Astrocyte (in vitro differentiated cells and primary cell): ENCODE measurements at regions not wholly inside any gene's neighbourhood (a gene's known extent, or its start where the extent isn't known, plus 50 kb on each side); places are given as distances from the start of the nearest gene placed in this dataset.

Experiments
- DNase-seq: peaks from one replicate; pipeline ENCODE4 v3.0.0-alpha.2; 2010; ENCODE audit warnings: low read depth
- FAIRE-seq: peaks from 2 replicates; lab custom pipeline; 2011; peaks lifted over from hg19 to GRCh38; lab: Jason Lieb, UNC
- H2AFZ ChIP-seq: 2 replicates; pipeline ENCODE4 v1.6.0; 2012; ENCODE audit warnings: low read depth, low read length, inconsistent platforms
- H3K27ac ChIP-seq: 2 replicates; pipeline ENCODE4 v1.5.1; 2011; ENCODE audit warnings: low read depth, low read length, inconsistent platforms
- H3K27me3 ChIP-seq: 2 replicates; pipeline ENCODE4 v1.6.0; 2011; ENCODE audit warnings: low read length, inconsistent platforms; ENCODE audit not compliant: insufficient read depth
- H3K36me3 ChIP-seq: 2 replicates; pipeline ENCODE4 v1.5.1; 2011; ENCODE audit warnings: low read length, inconsistent platforms; ENCODE audit not compliant: insufficient read depth
- H3K4me1 ChIP-seq: 2 replicates; pipeline ENCODE4 v1.5.1; 2011; ENCODE audit warnings: low read length, inconsistent platforms; ENCODE audit not compliant: insufficient read depth
- H3K4me2 ChIP-seq: 2 replicates; pipeline ENCODE4 v1.6.0; 2012; ENCODE audit warnings: low read length, inconsistent platforms
- H3K4me3 ChIP-seq: 2 replicates; pipeline ENCODE4 v1.5.1; 2011; ENCODE audit warnings: low read depth, mild to moderate bottlenecking, low read length, inconsistent platforms; ENCODE audit not compliant: insufficient read depth
- H3K79me2 ChIP-seq: 2 replicates; pipeline ENCODE4 v1.6.0; 2012; ENCODE audit warnings: mild to moderate bottlenecking, low read length, inconsistent platforms; ENCODE audit not compliant: insufficient read depth
- H3K9ac ChIP-seq: 2 replicates; pipeline ENCODE4 v1.6.0; 2012; ENCODE audit warnings: mild to moderate bottlenecking, low read length, inconsistent platforms
- H3K9me3 ChIP-seq: 2 replicates; pipeline ENCODE4 v1.5.1; 2012; ENCODE audit warnings: low read depth, mild to moderate bottlenecking, low read length, inconsistent platforms; ENCODE audit not compliant: insufficient read depth
- H4K20me1 ChIP-seq: 2 replicates; pipeline ENCODE4 v1.6.0; 2012; ENCODE audit warnings: low read length, inconsistent platforms; ENCODE audit not compliant: insufficient read depth
- H3K27ac Mint-ChIP-seq: one replicate; pipeline ENCODE4 v1.8.0; 2021; ENCODE audit warnings: mild to moderate bottlenecking, mixed read lengths; ENCODE audit not compliant: unreplicated experiment
- H3K27me3 Mint-ChIP-seq: one replicate; pipeline ENCODE4 v1.8.0; 2021; ENCODE audit warnings: low read depth, mixed read lengths; ENCODE audit not compliant: unreplicated experiment
- H3K36me3 Mint-ChIP-seq: one replicate; pipeline ENCODE4 v1.8.0; 2021; ENCODE audit warnings: low read depth, mixed read lengths; ENCODE audit not compliant: unreplicated experiment
- H3K4me1 Mint-ChIP-seq: one replicate; pipeline ENCODE4 v1.8.0; 2021; ENCODE audit warnings: low read depth, mixed read lengths; ENCODE audit not compliant: unreplicated experiment
- H3K4me3 Mint-ChIP-seq: one replicate; pipeline ENCODE4 v1.8.0; 2021; ENCODE audit warnings: mild to moderate bottlenecking, moderate library complexity, mixed read lengths; ENCODE audit not compliant: unreplicated experiment
- H3K9me3 Mint-ChIP-seq: one replicate; pipeline ENCODE4 v1.8.0; 2021; ENCODE audit warnings: mild to moderate bottlenecking, mixed read lengths; ENCODE audit not compliant: unreplicated experiment
- EZH2 ChIP-seq: IDR thresholded peaks from 2 replicates; pipeline ENCODE4 v1.6.1; 2012; ENCODE audit warnings: mild to moderate bottlenecking, low read length, inconsistent platforms; ENCODE audit not compliant: insufficient read depth
- TF ChIP-seq, protein P1 (sequence below): IDR thresholded peaks from 2 replicates; pipeline ENCODE4 v1.5.1; 2011; ENCODE audit warnings: low read depth, mild to moderate bottlenecking, inconsistent platforms, low read length, moderate library complexity; ENCODE audit not compliant: insufficient read depth

DNA sequence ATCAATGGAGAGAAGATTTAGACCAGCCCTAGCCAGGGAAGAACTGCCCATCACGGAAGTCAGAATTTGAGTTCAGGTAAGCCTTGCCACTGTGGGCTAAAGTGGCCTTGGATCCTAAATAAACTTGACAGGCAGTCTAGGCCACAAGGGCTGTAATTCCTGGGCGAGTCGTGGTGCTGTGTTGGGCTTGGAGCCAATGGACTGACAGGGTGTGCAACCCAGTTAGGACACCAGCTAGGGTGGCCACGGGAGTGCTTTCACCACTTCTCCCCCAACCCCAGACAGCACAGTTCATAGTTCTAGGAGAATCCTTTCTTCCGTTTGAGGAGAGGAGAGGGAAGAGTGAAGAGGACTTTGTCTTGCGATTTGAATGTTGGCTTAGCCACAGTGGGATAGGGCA, 422.4 kb downstream of the DOK5 start:
- H3K4me2 ChIP-seq = no peak overlapping the region
- H2AFZ ChIP-seq = no peak overlapping the region
- no peak for DNase-seq
- FAIRE-seq = no peak
- no peak overlapping the region for H3K9ac ChIP-seq
- Mint-ChIP-seq H3K27ac (no peak overlapping the region), H3K4me3 (no peak overlapping the region), H3K4me1 (no peaks in the 10 kb centered on the region), H3K36me3 (no peaks in the 10 kb centered on the region), H3K9me3 (peaks cover 10% of the 10 kb centered on the region), H3K27me3 (no peaks in the 10 kb centered on the region)
- no peaks in the 10 kb centered on the region for H3K36me3 ChIP-seq
- H3K79me2 ChIP-seq = no peaks in the 10 kb centered on the region
- H3K4me1 ChIP-seq = no peaks in the 10 kb centered on the region
- no peaks in the 10 kb centered on the region for H3K27me3 ChIP-seq
- no peaks in the 10 kb centered on the region for H3K9me3 ChIP-seq
- TF ChIP-seq EZH2 = no peak
- TF ChIP-seq, protein P1, sequence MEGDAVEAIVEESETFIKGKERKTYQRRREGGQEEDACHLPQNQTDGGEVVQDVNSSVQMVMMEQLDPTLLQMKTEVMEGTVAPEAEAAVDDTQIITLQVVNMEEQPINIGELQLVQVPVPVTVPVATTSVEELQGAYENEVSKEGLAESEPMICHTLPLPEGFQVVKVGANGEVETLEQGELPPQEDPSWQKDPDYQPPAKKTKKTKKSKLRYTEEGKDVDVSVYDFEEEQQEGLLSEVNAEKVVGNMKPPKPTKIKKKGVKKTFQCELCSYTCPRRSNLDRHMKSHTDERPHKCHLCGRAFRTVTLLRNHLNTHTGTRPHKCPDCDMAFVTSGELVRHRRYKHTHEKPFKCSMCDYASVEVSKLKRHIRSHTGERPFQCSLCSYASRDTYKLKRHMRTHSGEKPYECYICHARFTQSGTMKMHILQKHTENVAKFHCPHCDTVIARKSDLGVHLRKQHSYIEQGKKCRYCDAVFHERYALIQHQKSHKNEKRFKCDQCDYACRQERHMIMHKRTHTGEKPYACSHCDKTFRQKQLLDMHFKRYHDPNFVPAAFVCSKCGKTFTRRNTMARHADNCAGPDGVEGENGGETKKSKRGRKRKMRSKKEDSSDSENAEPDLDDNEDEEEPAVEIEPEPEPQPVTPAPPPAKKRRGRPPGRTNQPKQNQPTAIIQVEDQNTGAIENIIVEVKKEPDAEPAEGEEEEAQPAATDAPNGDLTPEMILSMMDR = no peak
- no peak overlapping the region for H3K27ac ChIP-seq
- no peaks in the 10 kb centered on the region for H4K20me1 ChIP-seq
- H3K4me3 ChIP-seq = no peak overlapping the region

DNA sequence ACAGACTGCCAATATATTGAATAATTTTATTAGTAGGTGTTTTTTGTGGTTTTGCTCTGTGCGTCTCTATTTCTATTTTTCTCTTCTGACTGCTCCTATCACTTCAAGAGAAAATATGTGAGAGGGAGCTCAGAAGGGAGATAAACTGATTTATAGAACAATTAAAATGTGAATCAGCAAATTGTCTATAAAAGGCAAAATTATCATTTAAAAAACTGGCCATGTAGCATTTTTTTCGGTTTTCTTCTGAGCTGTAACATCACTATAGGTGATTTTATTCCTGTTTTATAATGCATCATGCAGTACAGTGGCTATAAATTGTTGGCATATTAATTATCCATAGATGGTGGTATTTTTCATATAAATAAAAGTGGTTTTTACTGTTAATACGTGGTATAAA, 416.5 kb downstream of the DOK5 start:
- Histone ChIP-seq H2AFZ (no peak overlapping the region), H3K4me3 (no peak overlapping the region)

DNA sequence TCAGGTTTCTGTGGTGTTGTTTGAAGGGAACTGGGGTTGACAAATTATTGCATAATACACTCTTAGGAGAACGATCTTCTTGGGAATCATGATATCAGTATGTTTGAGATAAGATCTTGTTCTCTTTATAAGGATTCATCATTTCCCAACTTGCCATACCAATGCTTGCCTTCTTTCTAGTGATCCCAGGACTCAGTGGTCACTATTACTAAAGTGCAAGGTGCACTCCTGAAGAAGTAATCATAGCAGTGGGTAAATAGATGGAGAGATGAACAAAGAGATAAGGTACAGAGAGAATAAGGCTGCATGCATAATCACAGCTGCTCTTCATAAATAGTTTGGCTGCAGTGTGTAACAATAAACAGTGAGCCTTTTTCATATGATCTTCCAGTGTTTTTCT, 404.0 kb downstream of the DOK5 start:
- Histone ChIP-seq H3K4me2 (no peak overlapping the region), H3K9ac (no peak overlapping the region), H3K36me3 (no peaks in the 10 kb centered on the region), H3K27ac (no peak overlapping the region), H3K4me3 (no peak overlapping the region), H4K20me1 (no peaks in the 10 kb centered on the region), H3K79me2 (no peaks in the 10 kb centered on the region), H2AFZ (no peak overlapping the region), H3K9me3 (no peaks in the 10 kb centered on the region), H3K27me3 (no peaks in the 10 kb centered on the region), H3K4me1 (no peaks in the 10 kb centered on the region)
- DNase-seq (no peak), FAIRE-seq (no peak)
- Mint-ChIP-seq H3K27me3 (no peaks in the 10 kb centered on the region), H3K4me3 (no peak overlapping the region), H3K9me3 (peaks cover 6% of the 10 kb centered on the region), H3K4me1 (no peaks in the 10 kb centered on the region), H3K27ac (no peak overlapping the region), H3K36me3 (no peaks in the 10 kb centered on the region)
- TF ChIP-seq, protein P1 = no peak
- no peak for TF ChIP-seq EZH2

More for the DNA sequence above, 416.5 kb downstream of the DOK5 start:
- Histone ChIP-seq H3K27ac (no peak overlapping the region), H3K36me3 (no peaks in the 10 kb centered on the region), H3K4me1 (no peaks in the 10 kb centered on the region), H3K9ac (no peak overlapping the region), H3K79me2 (no peaks in the 10 kb centered on the region), H3K27me3 (no peaks in the 10 kb centered on the region), H3K9me3 (no peaks in the 10 kb centered on the region), H3K4me2 (no peak overlapping the region), H4K20me1 (no peaks in the 10 kb centered on the region)
- DNase-seq (no peak), FAIRE-seq (no peak)
- H3K9me3 Mint-ChIP-seq = peaks cover 4% of the 10 kb centered on the region
- no peak overlapping the region for H3K27ac Mint-ChIP-seq
- H3K36me3 Mint-ChIP-seq = no peaks in the 10 kb centered on the region
- no peak overlapping the region for H3K4me3 Mint-ChIP-seq
- TF ChIP-seq EZH2 = no peak
- TF ChIP-seq, protein P1 = no peak
- no peaks in the 10 kb centered on the region for H3K4me1 Mint-ChIP-seq
- H3K27me3 Mint-ChIP-seq = no peaks in the 10 kb centered on the region
